ENCODE measurements at regions not wholly inside any gene's neighbourhood (a gene's known extent, or its start where the extent isn't known, plus 50 kb on each side); places are given as distances from the start of the nearest gene placed in this dataset.

- H3K9me3 Mint-ChIP-seq, result peaks cover 4% of the 10 kb centered on the region
- H3K27ac Mint-ChIP-seq, result no peak overlapping the region
- H3K27me3 Mint-ChIP-seq, result peaks cover 7% of the 10 kb centered on the region
- DNase-seq (ENCODE audit: extremely low spot score, unreplicated experiment), result peak; percentile 63
- H3K36me3 Mint-ChIP-seq, result no peaks in the 10 kb centered on the region
- TF ChIP-seq CTCF (conservative IDR thresholded peaks at IDR 0.05), result no peak
- peaks cover 5% of the 10 kb centered on the region for H3K4me1 Mint-ChIP-seq (ENCODE audit: unreplicated experiment)
- no peak overlapping the region for H3K4me3 Mint-ChIP-seq
These were observed 145.5 kb downstream of the ERMARD start for GRCh38 chr6:169896826-169897456.

- peak; percentile 50 for DNase-seq (ENCODE audit: extremely low spot score, unreplicated experiment)
- no peak for TF ChIP-seq CTCF (conservative IDR thresholded peaks at IDR 0.05)
- Mint-ChIP-seq H3K27ac (no peak overlapping the region), H3K36me3 (no peaks in the 10 kb centered on the region), H3K9me3 (peaks cover 4% of the 10 kb centered on the region), H3K4me1 (ENCODE audit: unreplicated experiment) (peaks cover 5% of the 10 kb centered on the region), H3K27me3 (peaks cover 7% of the 10 kb centered on the region), H3K4me3 (no peak overlapping the region)
These were observed 144.7 kb downstream of the ERMARD start for GRCh38 chr6:169895926-169896761.

GRCh38 chr6:169895000-169895759 is 143.8 kb downstream of the ERMARD start:
- TF ChIP-seq CTCF (conservative IDR thresholded peaks at IDR 0.05), result no peak
- H3K4me1 Mint-ChIP-seq (ENCODE audit: unreplicated experiment), result peaks cover 5% of the 10 kb centered on the region
- H3K27ac Mint-ChIP-seq, result no peak overlapping the region

GRCh38 chr6:169894377-169894960 is 143.0 kb downstream of the ERMARD start:
- DNase-seq (ENCODE audit: extremely low spot score, unreplicated experiment), result peak; percentile 63
- Mint-ChIP-seq H3K9me3 (peaks cover 4% of the 10 kb centered on the region), H3K4me3 (no peak overlapping the region), H3K27me3 (peaks cover 12% of the 10 kb centered on the region), H3K4me1 (ENCODE audit: unreplicated experiment) (peaks cover 9% of the 10 kb centered on the region), H3K36me3 (no peaks in the 10 kb centered on the region), H3K27ac (no peak overlapping the region)
- TF ChIP-seq CTCF (conservative IDR thresholded peaks at IDR 0.05), result no peak

More at GRCh38 chr6:169895000-169895759, 143.8 kb downstream of the ERMARD start:
- Mint-ChIP-seq H3K9me3 (peaks cover 4% of the 10 kb centered on the region), H3K4me3 (no peak overlapping the region), H3K36me3 (no peaks in the 10 kb centered on the region), H3K27me3 (peaks cover 12% of the 10 kb centered on the region)
- peak; percentile 31 for DNase-seq (ENCODE audit: extremely low spot score, unreplicated experiment)

- Mint-ChIP-seq H3K27me3 (peaks cover 16% of the 10 kb centered on the region), H3K9me3 (peaks cover 4% of the 10 kb centered on the region), H3K36me3 (no peaks in the 10 kb centered on the region), H3K4me1 (ENCODE audit: unreplicated experiment) (peaks cover 9% of the 10 kb centered on the region), H3K4me3 (no peak overlapping the region), H3K27ac (no peak overlapping the region)
- peak; percentile 39 for DNase-seq (ENCODE audit: extremely low spot score, unreplicated experiment)
- TF ChIP-seq CTCF (conservative IDR thresholded peaks at IDR 0.05), result no peak
These were observed 142.2 kb downstream of the ERMARD start for GRCh38 chr6:169893624-169894023.

All from type B pancreatic cell (in vitro differentiated cells).